Natural killer cell (primary cell): ENCODE measurements at regions not wholly inside any gene's neighbourhood (a gene's known extent, or its start where the extent isn't known, plus 50 kb on each side); places are given as distances from the start of the nearest gene placed in this dataset.

Experiments used
- ATAC-seq, 3 donors: fragments of 150-1000 bp in 2 of 3; fragments of 200-7000 bp in 1 of 3; cut with Tn5 transposase; 1 replicate in 1 of 3; 2 replicates in 2 of 3; pipeline ENCODE4 v1.10.0; 2021; ENCODE audit warnings: mild to moderate bottlenecking in 2 of 3, moderate library complexity in 2 of 3
- DNase-seq, 2 donors: peaks; one replicate each; pipeline versions ENCODE4 v3.0.0 to v3.0.0-alpha.2; 2013 to 2021; ENCODE audit warnings: mixed read lengths in 1 of 2
- H3K27ac ChIP-seq: one replicate; pipeline ENCODE4 v1.5.1; 2013; ENCODE audit warnings: mild to moderate bottlenecking, low read length
- H3K27me3 ChIP-seq: one replicate; pipeline ENCODE4 v1.6.1; 2013; ENCODE audit warnings: low read length; ENCODE audit not compliant: control insufficient read depth, insufficient read depth
- H3K36me3 ChIP-seq: one replicate; pipeline ENCODE4 v1.6.1; 2013; ENCODE audit warnings: low read length; ENCODE audit not compliant: control insufficient read depth, insufficient read depth
- H3K4me1 ChIP-seq: one replicate; pipeline ENCODE4 v1.6.1; 2013; ENCODE audit warnings: low read length; ENCODE audit not compliant: control insufficient read depth, insufficient read depth
- H3K4me3 ChIP-seq: one replicate; pipeline ENCODE4 v1.5.1; 2013; ENCODE audit warnings: low read length
- H3K9me3 ChIP-seq: one replicate; pipeline ENCODE4 v1.6.1; 2013; ENCODE audit warnings: low read length; ENCODE audit not compliant: control insufficient read depth, insufficient read depth
- H3K27ac Mint-ChIP-seq, 2 donors: one replicate each; pipeline ENCODE4 v1.8.0; 2022; ENCODE audit warnings: mild to moderate bottlenecking in 2 of 2, mixed read lengths in 2 of 2, moderate library complexity in 1 of 2
- H3K27me3 Mint-ChIP-seq, 2 donors: one replicate each; pipeline ENCODE4 v1.8.0; 2022; ENCODE audit warnings: low read depth in 2 of 2, mixed read lengths in 2 of 2
- H3K36me3 Mint-ChIP-seq: one replicate; pipeline ENCODE4 v1.8.0; 2022; ENCODE audit warnings: mixed read lengths
- H3K4me1 Mint-ChIP-seq, 2 donors: one replicate each; pipeline ENCODE4 v1.8.0; 2022; ENCODE audit warnings: mixed read lengths in 2 of 2
- H3K4me3 Mint-ChIP-seq: one replicate; pipeline ENCODE4 v1.8.0; 2022; ENCODE audit warnings: mild to moderate bottlenecking, moderate library complexity, mixed read lengths
- H3K9me3 Mint-ChIP-seq, 2 donors: one replicate each; pipeline ENCODE4 v1.8.0; 2022; ENCODE audit warnings: mixed read lengths in 2 of 2
- WGBS: methylation state at CpG from one replicate; pipeline ENCODE4 v1.1.7; 2013; ENCODE audit warnings: missing lambda C conversion rate; ENCODE audit not compliant: insufficient coverage; 5-methylcytosine and 5-hydroxymethylcytosine counted together
- intact Hi-C: fragments of 100-400 bp; cut with micrococcal nuclease; formaldehyde crosslinking; loops from one replicate; pipeline ENCODE4 v1.14.2; 2022
- TF ChIP-seq, protein P1 (sequence below): fragments of 200-600 bp; IDR thresholded peaks from one replicate; pipeline ENCODE4 v1.8.0; 2022; ENCODE audit warnings: antibody characterized with exemption

DNA sequence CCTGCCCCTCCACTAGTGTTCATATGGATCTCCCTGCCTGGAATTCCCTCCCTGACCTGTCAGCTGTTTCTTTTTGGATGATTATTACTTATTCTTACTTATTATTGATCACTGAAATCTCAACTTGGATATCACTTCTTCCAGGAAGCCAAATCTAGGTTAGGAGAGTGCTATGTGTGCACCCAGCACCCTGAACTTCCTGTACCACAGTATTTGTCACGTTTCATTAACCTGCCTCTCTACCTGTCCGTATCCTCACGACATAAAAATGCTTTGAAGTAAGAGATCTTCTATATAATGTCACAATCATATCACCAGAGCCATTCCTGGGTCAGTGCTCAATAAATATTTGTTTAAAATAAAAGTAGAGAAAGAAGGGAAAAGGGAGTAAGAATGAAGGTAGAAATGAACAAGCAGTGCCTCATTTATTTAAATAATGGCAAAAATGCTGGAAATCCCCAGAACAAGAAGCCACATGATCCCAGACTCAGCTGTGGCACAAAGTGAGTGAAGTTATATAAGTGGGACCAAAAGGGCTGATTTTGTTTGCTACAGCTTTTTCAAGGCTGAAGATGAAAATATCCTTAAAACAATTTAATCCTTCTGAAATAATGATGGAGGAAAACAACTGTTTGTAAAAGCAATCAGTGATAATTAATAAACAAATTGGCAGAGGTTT, 88.0 kb upstream of the MANEA start:
- Mint-ChIP-seq H3K36me3 (no peaks in the 10 kb centered on the region), H3K27ac (no peak overlapping the region), H3K4me3 (no peak overlapping the region), H3K9me3 (no peaks in the 10 kb centered on the region), H3K27me3 (no peaks in the 10 kb centered on the region), H3K4me1 (no peaks in the 10 kb centered on the region)
- Histone ChIP-seq H3K27me3 (no peaks in the 10 kb centered on the region), H3K9me3 (no peaks in the 10 kb centered on the region), H3K4me1 (no peaks in the 10 kb centered on the region), H3K27ac (no peak overlapping the region), H3K36me3 (no peaks in the 10 kb centered on the region), H3K4me3 (no peak overlapping the region)
- TF ChIP-seq, protein P1, sequence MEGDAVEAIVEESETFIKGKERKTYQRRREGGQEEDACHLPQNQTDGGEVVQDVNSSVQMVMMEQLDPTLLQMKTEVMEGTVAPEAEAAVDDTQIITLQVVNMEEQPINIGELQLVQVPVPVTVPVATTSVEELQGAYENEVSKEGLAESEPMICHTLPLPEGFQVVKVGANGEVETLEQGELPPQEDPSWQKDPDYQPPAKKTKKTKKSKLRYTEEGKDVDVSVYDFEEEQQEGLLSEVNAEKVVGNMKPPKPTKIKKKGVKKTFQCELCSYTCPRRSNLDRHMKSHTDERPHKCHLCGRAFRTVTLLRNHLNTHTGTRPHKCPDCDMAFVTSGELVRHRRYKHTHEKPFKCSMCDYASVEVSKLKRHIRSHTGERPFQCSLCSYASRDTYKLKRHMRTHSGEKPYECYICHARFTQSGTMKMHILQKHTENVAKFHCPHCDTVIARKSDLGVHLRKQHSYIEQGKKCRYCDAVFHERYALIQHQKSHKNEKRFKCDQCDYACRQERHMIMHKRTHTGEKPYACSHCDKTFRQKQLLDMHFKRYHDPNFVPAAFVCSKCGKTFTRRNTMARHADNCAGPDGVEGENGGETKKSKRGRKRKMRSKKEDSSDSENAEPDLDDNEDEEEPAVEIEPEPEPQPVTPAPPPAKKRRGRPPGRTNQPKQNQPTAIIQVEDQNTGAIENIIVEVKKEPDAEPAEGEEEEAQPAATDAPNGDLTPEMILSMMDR: no peak
- no peak for ATAC-seq
- peak in 1 of 2 donors; percentile 4 for DNase-seq
- 48% methylated on average over 3 of the region's 3 CpGs for WGBS
- intact Hi-C loops: no loop called here

- Mint-ChIP-seq H3K9me3 (peaks cover 4 to 7% of the 10 kb centered on the region in 2 donors), H3K27me3 (no peaks in the 10 kb centered on the region), H3K27ac (no peak overlapping the region), H3K36me3 (no peaks in the 10 kb centered on the region), H3K4me1 (no peaks in the 10 kb centered on the region), H3K4me3 (no peak overlapping the region)
- ATAC-seq (no peak), DNase-seq (no peak)
- WGBS: 89% methylated on average over 28 of the region's 28 CpGs
- Histone ChIP-seq H3K4me3 (no peak overlapping the region), H3K4me1 (no peaks in the 10 kb centered on the region), H3K36me3 (no peaks in the 10 kb centered on the region), H3K27ac (no peak overlapping the region), H3K9me3 (no peaks in the 10 kb centered on the region), H3K27me3 (no peaks in the 10 kb centered on the region)
- intact Hi-C loops: no loop called here
- TF ChIP-seq, protein P1: no peak
Observed at GRCh38 chr6:95496769-95497426, 80.4 kb upstream of the MANEA start.

GRCh38 chr6:95501032-95501904, 76.1 kb upstream of the MANEA start:
- TF ChIP-seq, protein P1: no peak
- no peak for DNase-seq
- Mint-ChIP-seq H3K27ac (no peak overlapping the region), H3K4me1 (no peaks in the 10 kb centered on the region), H3K4me3 (no peak overlapping the region), H3K36me3 (peaks cover 9% of the 10 kb centered on the region), H3K27me3 (no peaks in the 10 kb centered on the region), H3K9me3 (peaks cover 10 to 19% of the 10 kb centered on the region in 2 donors)
- WGBS: 96% methylated on average over 4 of the region's 4 CpGs
- intact Hi-C loops: no loop called here
- ATAC-seq: no peak
- Histone ChIP-seq H3K36me3 (no peaks in the 10 kb centered on the region), H3K4me3 (no peak overlapping the region), H3K9me3 (no peaks in the 10 kb centered on the region), H3K27me3 (no peaks in the 10 kb centered on the region), H3K27ac (no peak overlapping the region), H3K4me1 (no peaks in the 10 kb centered on the region)
